Central memory CD8-positive, alpha-beta T cell (primary cell): ENCODE measurements at regions not wholly inside any gene's neighbourhood (a gene's known extent, or its start where the extent isn't known, plus 50 kb on each side); places are given as distances from the start of the nearest gene placed in this dataset.

Experiments used
- ATAC-seq: fragments of 150-1000 bp; cut with Tn5 transposase; replicated peaks from 2 replicates; pipeline ENCODE4 v1.10.0; 2022; ENCODE audit warnings: mild to moderate bottlenecking, moderate FRiP score, moderate number of reproducible peaks; ENCODE audit not compliant: poor library complexity, severe bottlenecking; ENCODE audit errors: extremely low read depth
- DNase-seq, 2 donors: peaks; one replicate each; pipeline ENCODE4 v3.0.0; 2021; ENCODE audit warnings: low spot score in 2 of 2
- H3K27ac Mint-ChIP-seq: one replicate; pipeline ENCODE4 v1.8.0; 2022; ENCODE audit warnings: low read depth, mild to moderate bottlenecking, moderate library complexity, mixed read lengths
- H3K27me3 Mint-ChIP-seq: one replicate; pipeline ENCODE4 v1.8.0; 2022; ENCODE audit warnings: mixed read lengths
- H3K36me3 Mint-ChIP-seq: one replicate; pipeline ENCODE4 v1.8.0; 2022; ENCODE audit warnings: mild to moderate bottlenecking, moderate library complexity, mixed read lengths; ENCODE audit not compliant: insufficient read depth
- H3K4me1 Mint-ChIP-seq: one replicate; pipeline ENCODE4 v1.8.0; 2022; ENCODE audit warnings: mixed read lengths
- H3K4me3 Mint-ChIP-seq: one replicate; pipeline ENCODE4 v1.8.0; 2022; ENCODE audit warnings: mild to moderate bottlenecking, moderate library complexity, mixed read lengths
- H3K9me3 Mint-ChIP-seq: one replicate; pipeline ENCODE4 v1.8.0; 2022; ENCODE audit warnings: mixed read lengths

- Mint-ChIP-seq H3K27me3 (peaks cover 20% of the 10 kb centered on the region), H3K4me1 (no peaks in the 10 kb centered on the region), H3K9me3 (no peaks in the 10 kb centered on the region), H3K4me3 (no peak overlapping the region), H3K36me3 (no peaks in the 10 kb centered on the region), H3K27ac (no peak overlapping the region)
- ATAC-seq, result no peak
- no peak for DNase-seq
Observed at GRCh38 chr9:19564396-19565061, 155.7 kb downstream of the ACER2 start.

GRCh38 chr9:19555214-19555613 is 146.4 kb downstream of the ACER2 start:
- Mint-ChIP-seq H3K4me1 (no peaks in the 10 kb centered on the region), H3K36me3 (no peaks in the 10 kb centered on the region), H3K27ac (no peak overlapping the region), H3K9me3 (no peaks in the 10 kb centered on the region), H3K4me3 (no peak overlapping the region), H3K27me3 (peaks cover 33% of the 10 kb centered on the region)
- no peak for ATAC-seq
- no peak for DNase-seq

DNA sequence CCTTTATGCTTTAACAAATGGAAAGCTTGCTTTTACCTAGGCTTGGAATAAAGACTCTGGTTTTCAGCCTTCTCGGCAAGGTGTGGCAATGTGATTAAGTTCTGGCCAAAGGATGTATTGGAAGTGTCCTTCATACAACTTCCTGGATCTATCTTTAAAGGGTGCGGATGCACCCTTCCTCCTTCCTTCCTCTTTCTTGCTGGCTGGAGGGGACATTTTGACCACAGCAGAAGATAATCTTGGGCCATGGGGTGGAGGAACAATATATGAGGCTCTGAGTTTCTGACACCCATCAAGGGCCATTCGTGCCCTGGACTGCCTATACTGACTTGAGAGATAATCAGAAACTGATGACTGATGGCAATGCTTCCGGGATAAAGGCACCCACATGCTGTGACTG is 145.7 kb downstream of the ACER2 start:
- no peak for DNase-seq
- Mint-ChIP-seq H3K27ac (no peak overlapping the region), H3K4me3 (no peak overlapping the region), H3K4me1 (no peaks in the 10 kb centered on the region), H3K36me3 (no peaks in the 10 kb centered on the region), H3K27me3 (peaks cover 26% of the 10 kb centered on the region), H3K9me3 (no peaks in the 10 kb centered on the region)
- ATAC-seq, result no peak

- ATAC-seq (no peak), DNase-seq (no peak)
- no peak overlapping the region for H3K4me3 Mint-ChIP-seq
- no peaks in the 10 kb centered on the region for H3K4me1 Mint-ChIP-seq
- no peak overlapping the region for H3K27ac Mint-ChIP-seq
- H3K27me3 Mint-ChIP-seq, result peaks cover 25% of the 10 kb centered on the region
- H3K9me3 Mint-ChIP-seq, result no peaks in the 10 kb centered on the region
- no peaks in the 10 kb centered on the region for H3K36me3 Mint-ChIP-seq
Observed at GRCh38 chr9:19553441-19553840, 144.6 kb downstream of the ACER2 start.

GRCh38 chr9:19552282-19553105 is 143.7 kb downstream of the ACER2 start:
- ATAC-seq (no peak), DNase-seq (no peak)
- no peak overlapping the region for H3K27ac Mint-ChIP-seq
- peaks cover 29% of the 10 kb centered on the region for H3K27me3 Mint-ChIP-seq
- no peaks in the 10 kb centered on the region for H3K36me3 Mint-ChIP-seq
- no peak overlapping the region for H3K4me3 Mint-ChIP-seq
- H3K9me3 Mint-ChIP-seq, result no peaks in the 10 kb centered on the region
- H3K4me1 Mint-ChIP-seq, result no peaks in the 10 kb centered on the region

- Mint-ChIP-seq H3K27ac (no peak overlapping the region), H3K9me3 (no peaks in the 10 kb centered on the region), H3K36me3 (no peaks in the 10 kb centered on the region), H3K4me1 (no peaks in the 10 kb centered on the region), H3K27me3 (peaks cover 33% of the 10 kb centered on the region), H3K4me3 (no peak overlapping the region)
- DNase-seq (no peak), ATAC-seq (no peak)
Observed at GRCh38 chr9:19551124-19551929, 142.5 kb downstream of the ACER2 start.

GRCh38 chr9:19550009-19550408 is 141.2 kb downstream of the ACER2 start:
- Mint-ChIP-seq H3K4me1 (no peaks in the 10 kb centered on the region), H3K4me3 (no peak overlapping the region), H3K36me3 (no peaks in the 10 kb centered on the region), H3K9me3 (peaks cover 3% of the 10 kb centered on the region), H3K27me3 (peaks cover 38% of the 10 kb centered on the region), H3K27ac (no peak overlapping the region)
- ATAC-seq (no peak), DNase-seq (no peak)

GRCh38 chr9:19533373-19533772 is 124.6 kb downstream of the ACER2 start:
- Mint-ChIP-seq H3K9me3 (no peaks in the 10 kb centered on the region), H3K4me3 (no peak overlapping the region), H3K36me3 (no peaks in the 10 kb centered on the region), H3K27me3 (peaks cover 8% of the 10 kb centered on the region), H3K27ac (no peak overlapping the region), H3K4me1 (no peaks in the 10 kb centered on the region)
- DNase-seq, result no peak
- ATAC-seq, result no peak

DNA sequence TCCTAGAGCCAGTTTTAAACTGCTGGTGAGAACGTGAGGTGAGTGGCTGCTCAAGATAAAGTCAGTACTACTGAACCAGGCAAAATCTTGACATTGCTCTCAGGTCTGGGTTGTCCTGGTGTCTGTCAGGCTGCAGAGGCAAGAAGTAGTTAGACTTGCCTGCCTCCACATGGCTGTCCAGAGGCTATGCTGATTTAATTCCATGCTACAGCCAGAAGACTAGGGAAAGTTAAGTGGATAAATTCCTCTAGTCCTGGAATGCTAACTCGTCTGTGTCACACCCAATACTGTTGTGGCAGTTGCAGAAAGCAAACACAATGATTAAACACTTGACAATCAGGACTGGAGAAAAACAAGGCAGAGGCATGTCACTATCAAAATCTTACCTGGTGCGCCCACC is 118.9 kb downstream of the ACER2 start:
- Mint-ChIP-seq H3K36me3 (no peaks in the 10 kb centered on the region), H3K9me3 (no peaks in the 10 kb centered on the region), H3K4me1 (no peaks in the 10 kb centered on the region), H3K27ac (no peak overlapping the region), H3K4me3 (no peak overlapping the region), H3K27me3 (peaks cover 15% of the 10 kb centered on the region)
- ATAC-seq, result no peak
- no peak for DNase-seq

DNA sequence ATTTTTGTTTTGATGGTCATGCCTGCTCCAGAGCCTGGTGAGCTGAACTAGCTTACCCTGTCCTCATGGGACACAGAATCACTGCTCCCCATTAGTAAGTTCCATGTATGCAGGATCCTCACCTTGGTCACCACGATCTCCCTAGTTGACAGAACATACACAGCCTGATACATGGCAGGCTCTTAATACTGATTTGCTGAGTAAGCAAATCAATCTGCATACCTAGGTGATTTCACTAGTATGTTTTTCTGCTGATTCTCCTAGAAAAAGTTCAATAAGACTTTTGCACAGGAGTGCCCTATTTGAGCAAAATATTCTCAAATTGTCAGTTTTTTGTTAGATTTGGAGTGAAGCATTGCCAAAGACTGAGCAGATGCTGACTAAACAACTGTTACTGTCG is 113.7 kb downstream of the ACER2 start:
- no peaks in the 10 kb centered on the region for H3K36me3 Mint-ChIP-seq
- H3K4me3 Mint-ChIP-seq, result no peak overlapping the region
- H3K9me3 Mint-ChIP-seq, result no peaks in the 10 kb centered on the region
- ATAC-seq (no peak), DNase-seq (no peak)
- H3K27ac Mint-ChIP-seq, result no peak overlapping the region
- peaks cover 13% of the 10 kb centered on the region for H3K27me3 Mint-ChIP-seq
- H3K4me1 Mint-ChIP-seq, result no peaks in the 10 kb centered on the region

DNA sequence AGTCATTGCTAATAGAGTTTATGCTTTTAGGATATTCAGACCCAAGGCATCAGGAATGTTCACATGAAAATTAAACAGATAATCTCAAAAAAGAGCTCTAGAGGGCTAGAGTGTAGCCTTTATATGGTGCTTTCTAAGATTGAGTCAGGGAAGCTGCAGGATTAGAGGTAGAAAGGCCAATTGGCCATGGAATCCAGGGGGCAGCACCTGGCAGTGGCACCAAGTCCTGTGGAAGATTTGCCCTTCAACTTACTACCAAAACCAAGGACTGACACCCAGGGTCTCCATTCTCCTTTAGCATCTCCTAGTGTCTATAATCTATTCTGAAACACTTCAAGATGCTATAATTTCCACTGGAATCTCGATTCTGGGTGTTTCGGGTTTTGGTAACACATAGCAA is 112.4 kb downstream of the ACER2 start:
- no peaks in the 10 kb centered on the region for H3K9me3 Mint-ChIP-seq
- H3K4me3 Mint-ChIP-seq, result no peak overlapping the region
- H3K4me1 Mint-ChIP-seq, result no peaks in the 10 kb centered on the region
- DNase-seq (no peak), ATAC-seq (no peak)
- no peak overlapping the region for H3K27ac Mint-ChIP-seq
- no peaks in the 10 kb centered on the region for H3K36me3 Mint-ChIP-seq
- H3K27me3 Mint-ChIP-seq, result peaks cover 23% of the 10 kb centered on the region

DNA sequence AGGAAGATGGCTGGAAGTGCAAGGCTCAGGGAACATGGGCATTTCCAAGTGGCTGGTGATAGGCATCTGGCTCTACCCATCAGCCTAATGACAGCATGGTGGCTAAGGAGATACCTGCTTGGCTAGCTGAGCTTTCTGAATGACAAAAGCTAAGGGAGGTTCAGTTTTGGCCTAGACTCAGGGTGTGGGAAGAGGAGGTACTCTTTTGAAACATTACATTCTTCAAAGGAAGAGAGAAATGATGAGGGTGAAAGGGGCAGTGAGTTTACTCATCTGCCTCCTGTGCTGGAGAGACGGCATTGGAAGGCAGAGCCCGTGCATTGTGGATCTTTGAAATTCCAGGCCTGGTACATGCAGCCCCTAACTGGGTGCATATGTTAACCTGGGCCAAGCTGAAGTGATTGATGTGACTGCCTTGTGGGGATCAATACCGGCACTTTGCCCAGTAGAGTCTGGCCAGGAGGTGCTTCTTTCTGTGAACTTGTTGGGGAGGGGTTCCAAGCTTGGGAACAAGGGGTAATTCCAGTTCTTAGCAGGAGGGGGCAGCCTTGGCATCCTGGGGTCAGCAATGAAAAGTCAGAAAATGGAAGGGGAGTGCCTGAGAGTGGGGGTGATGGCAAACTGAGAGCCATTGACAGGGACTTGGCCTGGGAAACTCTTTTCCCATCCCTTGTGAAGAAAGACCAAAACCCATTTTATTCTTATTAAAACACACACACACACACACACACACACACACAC is 108.6 kb downstream of the ACER2 start:
- Mint-ChIP-seq H3K27ac (peak overlapping the region; percentile 45), H3K4me3 (no peak overlapping the region), H3K27me3 (peaks cover 44% of the 10 kb centered on the region), H3K36me3 (no peaks in the 10 kb centered on the region), H3K9me3 (no peaks in the 10 kb centered on the region), H3K4me1 (no peaks in the 10 kb centered on the region)
- no peak for ATAC-seq
- no peak for DNase-seq
